ENCODE measurements at regions not wholly inside any gene's neighbourhood (a gene's known extent, or its start where the extent isn't known, plus 50 kb on each side); places are given as distances from the start of the nearest gene placed in this dataset.

- Histone ChIP-seq H3K14ac (ENCODE audit: low read length) (no peak overlapping the region), H3K79me1 (ENCODE audit: low read length) (no peaks in the 10 kb centered on the region), H3K18ac (ENCODE audit: low read length) (no peak overlapping the region), H4K12ac (ENCODE audit: low read depth, low read length) (no peak overlapping the region), H2BK5ac (ENCODE audit: low read depth, low read length, poor library complexity) (no peak overlapping the region), H3K23ac (ENCODE audit: low read length) (no peak overlapping the region), H3K27me3 (ENCODE audit: insufficient read depth, low read length) (peaks cover 15% of the 10 kb centered on the region), H3K9ac (ENCODE audit: low read length) (no peak overlapping the region), H2AFZ (ENCODE audit: insufficient read depth, low read length, poor library complexity) (no peak overlapping the region), H2AK5ac (ENCODE audit: low read length) (no peak overlapping the region), H3K4me2 (ENCODE audit: low read length) (no peak overlapping the region), H2BK120ac (ENCODE audit: insufficient read depth, low read length, poor library complexity) (no peak overlapping the region), H3K79me2 (ENCODE audit: control insufficient read depth, insufficient read depth, low read length, poor library complexity) (no peaks in the 10 kb centered on the region), H3K4ac (ENCODE audit: low read depth, low read length) (no peak overlapping the region), H3K9me3 (ENCODE audit: insufficient read depth, low read depth, low read length) (peaks cover 7% of the 10 kb centered on the region), H3K36me3 (ENCODE audit: control insufficient read depth in 1 of 2, insufficient read depth in 2 of 2, low read length in 2 of 2) (no peaks in the 10 kb centered on the region), H4K91ac (ENCODE audit: low read depth, low read length) (no peak overlapping the region), H3K27ac (ENCODE audit: low read depth, low read length) (no peak overlapping the region), H3K4me3 (ENCODE audit: low read depth, low read length) (no peak overlapping the region), H2BK12ac (ENCODE audit: low read length) (no peak overlapping the region), H4K8ac (ENCODE audit: low read depth, low read length) (no peak overlapping the region), H3K4me1 (ENCODE audit: control insufficient read depth in 1 of 2, insufficient read depth in 2 of 2, low read length in 2 of 2) (peaks cover 8% of the 10 kb centered on the region in 2 experiments)
- WGBS (ENCODE audit: extremely low coverage, insufficient coverage, insufficient read length): no CpG with 5 or more reads among the region's 13 CpGs
- DNase-seq: peak in 1 of 2 donors; percentile 25
Observed at GRCh38 chr9:129256959-129257713, 79.1 kb upstream of the IER5L start.

- Histone ChIP-seq H2AK5ac (ENCODE audit: low read length) (no peak overlapping the region), H3K14ac (ENCODE audit: low read length) (no peak overlapping the region), H2BK12ac (ENCODE audit: low read length) (no peak overlapping the region), H3K9ac (ENCODE audit: low read length) (no peak overlapping the region), H2AFZ (ENCODE audit: insufficient read depth, low read length, poor library complexity) (no peak overlapping the region), H3K36me3 (ENCODE audit: control insufficient read depth in 1 of 2, insufficient read depth in 2 of 2, low read length in 2 of 2) (no peaks in the 10 kb centered on the region), H4K91ac (ENCODE audit: low read depth, low read length) (no peak overlapping the region), H3K9me3 (ENCODE audit: insufficient read depth, low read depth, low read length) (peaks cover 5% of the 10 kb centered on the region), H3K27ac (ENCODE audit: low read depth, low read length) (no peak overlapping the region), H3K27me3 (ENCODE audit: insufficient read depth, low read length) (peaks cover 15% of the 10 kb centered on the region), H3K18ac (ENCODE audit: low read length) (no peak overlapping the region), H3K4me2 (ENCODE audit: low read length) (no peak overlapping the region), H2BK120ac (ENCODE audit: insufficient read depth, low read length, poor library complexity) (no peak overlapping the region), H3K79me1 (ENCODE audit: low read length) (no peaks in the 10 kb centered on the region), H2BK5ac (ENCODE audit: low read depth, low read length, poor library complexity) (no peak overlapping the region), H3K4ac (ENCODE audit: low read depth, low read length) (no peak overlapping the region), H4K8ac (ENCODE audit: low read depth, low read length) (no peak overlapping the region), H3K4me3 (ENCODE audit: low read depth, low read length) (no peak overlapping the region), H4K12ac (ENCODE audit: low read depth, low read length) (no peak overlapping the region), H3K79me2 (ENCODE audit: control insufficient read depth, insufficient read depth, low read length, poor library complexity) (no peaks in the 10 kb centered on the region), H3K4me1 (ENCODE audit: control insufficient read depth in 1 of 2, insufficient read depth in 2 of 2, low read length in 2 of 2) (peaks cover 5 to 6% of the 10 kb centered on the region in 2 experiments), H3K23ac (ENCODE audit: low read length) (no peak overlapping the region)
- DNase-seq: no peak
- no CpG with 5 or more reads among the region's 9 CpGs for WGBS (ENCODE audit: extremely low coverage, insufficient coverage, insufficient read length)
Observed at GRCh38 chr9:129254566-129255287, 76.7 kb upstream of the IER5L start.

- no peak overlapping the region for H3K18ac ChIP-seq (ENCODE audit: low read length)
- H4K12ac ChIP-seq (ENCODE audit: low read depth, low read length): no peak overlapping the region
- WGBS (ENCODE audit: extremely low coverage, insufficient coverage, insufficient read length): no CpG with 5 or more reads among the region's 23 CpGs
- H4K91ac ChIP-seq (ENCODE audit: low read depth, low read length): no peak overlapping the region
- H3K4me1 ChIP-seq (ENCODE audit: control insufficient read depth in 1 of 2, insufficient read depth in 2 of 2, low read length in 2 of 2): peaks cover 5 to 6% of the 10 kb centered on the region in 2 experiments
- no peak overlapping the region for H2BK120ac ChIP-seq (ENCODE audit: insufficient read depth, low read length, poor library complexity)
- H3K14ac ChIP-seq (ENCODE audit: low read length): no peak overlapping the region
- no peaks in the 10 kb centered on the region for H3K36me3 ChIP-seq (ENCODE audit: control insufficient read depth in 1 of 2, insufficient read depth in 2 of 2, low read length in 2 of 2)
- peaks cover 2% of the 10 kb centered on the region for H3K9me3 ChIP-seq (ENCODE audit: insufficient read depth, low read depth, low read length)
- H3K27me3 ChIP-seq (ENCODE audit: insufficient read depth, low read length): peaks cover 11% of the 10 kb centered on the region
- no peak for DNase-seq
- H2BK5ac ChIP-seq (ENCODE audit: low read depth, low read length, poor library complexity): no peak overlapping the region
- no peak overlapping the region for H3K23ac ChIP-seq (ENCODE audit: low read length)
- no peaks in the 10 kb centered on the region for H3K79me2 ChIP-seq (ENCODE audit: control insufficient read depth, insufficient read depth, low read length, poor library complexity)
- H3K4me3 ChIP-seq (ENCODE audit: low read depth, low read length): no peak overlapping the region
- no peak overlapping the region for H3K4ac ChIP-seq (ENCODE audit: low read depth, low read length)
- no peak overlapping the region for H3K9ac ChIP-seq (ENCODE audit: low read length)
- H3K4me2 ChIP-seq (ENCODE audit: low read length): no peak overlapping the region
- H3K27ac ChIP-seq (ENCODE audit: low read depth, low read length): no peak overlapping the region
- no peak overlapping the region for H4K8ac ChIP-seq (ENCODE audit: low read depth, low read length)
- no peak overlapping the region for H2BK12ac ChIP-seq (ENCODE audit: low read length)
- H2AK5ac ChIP-seq (ENCODE audit: low read length): no peak overlapping the region
- no peak overlapping the region for H2AFZ ChIP-seq (ENCODE audit: insufficient read depth, low read length, poor library complexity)
- H3K79me1 ChIP-seq (ENCODE audit: low read length): no peaks in the 10 kb centered on the region
Observed at GRCh38 chr9:129253803-129254381, 75.8 kb upstream of the IER5L start.

GRCh38 chr9:129252937-129253802 is 75.1 kb upstream of the IER5L start:
- H2BK5ac ChIP-seq (ENCODE audit: low read depth, low read length, poor library complexity): no peak overlapping the region
- H3K9me3 ChIP-seq (ENCODE audit: insufficient read depth, low read depth, low read length): peaks cover 1% of the 10 kb centered on the region
- no peak overlapping the region for H4K91ac ChIP-seq (ENCODE audit: low read depth, low read length)
- no peaks in the 10 kb centered on the region for H3K79me1 ChIP-seq (ENCODE audit: low read length)
- H3K79me2 ChIP-seq (ENCODE audit: control insufficient read depth, insufficient read depth, low read length, poor library complexity): no peaks in the 10 kb centered on the region
- H3K4ac ChIP-seq (ENCODE audit: low read depth, low read length): no peak overlapping the region
- H2AFZ ChIP-seq (ENCODE audit: insufficient read depth, low read length, poor library complexity): no peak overlapping the region
- peaks cover 2% of the 10 kb centered on the region in 2 experiments for H3K4me1 ChIP-seq (ENCODE audit: control insufficient read depth in 1 of 2, insufficient read depth in 2 of 2, low read length in 2 of 2)
- peaks cover 4% of the 10 kb centered on the region for H3K27me3 ChIP-seq (ENCODE audit: insufficient read depth, low read length)
- H3K14ac ChIP-seq (ENCODE audit: low read length): no peak overlapping the region
- no peak overlapping the region for H4K8ac ChIP-seq (ENCODE audit: low read depth, low read length)
- no peak overlapping the region for H2BK120ac ChIP-seq (ENCODE audit: insufficient read depth, low read length, poor library complexity)
- H3K4me3 ChIP-seq (ENCODE audit: low read depth, low read length): no peak overlapping the region
- H3K36me3 ChIP-seq (ENCODE audit: control insufficient read depth in 1 of 2, insufficient read depth in 2 of 2, low read length in 2 of 2): no peaks in the 10 kb centered on the region
- H3K18ac ChIP-seq (ENCODE audit: low read length): no peak overlapping the region
- no peak overlapping the region for H4K12ac ChIP-seq (ENCODE audit: low read depth, low read length)
- DNase-seq: no peak
- H3K4me2 ChIP-seq (ENCODE audit: low read length): no peak overlapping the region
- H3K23ac ChIP-seq (ENCODE audit: low read length): no peak overlapping the region
- H3K27ac ChIP-seq (ENCODE audit: low read depth, low read length): no peak overlapping the region
- no peak overlapping the region for H2BK12ac ChIP-seq (ENCODE audit: low read length)
- no peak overlapping the region for H3K9ac ChIP-seq (ENCODE audit: low read length)
- WGBS (ENCODE audit: extremely low coverage, insufficient coverage, insufficient read length): no CpG with 5 or more reads among the region's 28 CpGs
- no peak overlapping the region for H2AK5ac ChIP-seq (ENCODE audit: low read length)
